ENCODE measurements at regions not wholly inside any gene's neighbourhood (a gene's known extent, or its start where the extent isn't known, plus 50 kb on each side); places are given as distances from the start of the nearest gene placed in this dataset.

DNA sequence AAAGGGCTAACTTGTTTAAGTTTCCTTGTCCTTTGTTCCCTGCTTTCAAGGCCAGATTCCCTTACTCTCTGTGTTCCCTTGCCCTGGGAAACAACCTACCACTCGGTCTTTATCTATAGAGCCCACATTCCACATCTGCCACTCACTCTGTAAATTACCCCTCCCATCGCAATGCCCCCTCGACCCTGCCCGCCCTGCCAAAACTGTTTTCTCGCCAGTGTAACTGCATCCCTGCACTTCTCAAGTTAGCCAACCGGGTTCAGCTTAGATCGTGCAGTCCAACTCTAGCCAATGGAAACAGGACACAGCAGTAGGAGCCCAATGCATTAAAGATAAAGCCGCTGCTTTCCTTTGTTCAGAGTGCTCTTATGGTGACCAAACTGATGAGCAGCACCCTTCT is 263.6 kb downstream of the TBL1XR1 start:
- no peak for DNase-seq (ENCODE audit: extremely low read depth, low read depth)

DNA sequence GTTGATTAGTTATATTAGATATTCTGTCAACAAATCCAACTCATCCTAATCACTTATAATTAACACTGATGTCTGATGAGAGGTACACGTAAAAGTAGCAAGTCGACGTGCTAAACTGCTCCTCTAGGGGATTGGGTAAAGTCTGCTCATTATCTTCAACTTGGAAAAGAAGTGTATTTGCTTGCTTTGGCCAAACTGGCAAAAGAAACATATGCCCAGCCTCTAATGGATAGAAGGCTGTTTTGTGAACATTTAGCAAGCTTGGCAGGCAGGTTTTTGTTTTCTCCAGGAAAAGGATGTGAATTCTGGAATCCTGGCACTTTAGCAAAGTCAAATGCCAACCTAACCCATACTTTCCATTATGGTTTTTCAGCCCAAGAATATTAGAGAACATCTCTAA is 264.8 kb downstream of the TBL1XR1 start:
- no peak for DNase-seq (ENCODE audit: extremely low read depth, low read depth)

DNA sequence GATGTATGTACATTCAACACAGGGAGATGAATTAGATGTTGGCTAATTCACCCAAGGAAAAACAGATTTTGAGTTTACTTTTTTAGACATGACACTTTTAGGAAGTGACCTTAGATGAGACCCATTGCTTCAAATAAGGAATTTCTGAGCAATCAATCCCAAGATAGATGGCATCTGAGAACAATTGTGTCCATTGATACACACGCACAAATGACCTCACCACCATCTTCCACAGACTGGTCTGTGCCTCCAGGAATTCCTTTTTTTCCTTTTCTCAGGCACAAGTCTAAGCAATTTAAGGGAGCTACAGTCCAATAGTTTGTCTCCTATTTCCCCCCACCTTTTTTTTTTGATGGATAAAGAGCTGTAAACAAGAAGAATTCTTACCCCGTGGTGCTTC is 265.3 kb downstream of the TBL1XR1 start:
- no peak for DNase-seq (ENCODE audit: extremely low read depth, low read depth)

DNA sequence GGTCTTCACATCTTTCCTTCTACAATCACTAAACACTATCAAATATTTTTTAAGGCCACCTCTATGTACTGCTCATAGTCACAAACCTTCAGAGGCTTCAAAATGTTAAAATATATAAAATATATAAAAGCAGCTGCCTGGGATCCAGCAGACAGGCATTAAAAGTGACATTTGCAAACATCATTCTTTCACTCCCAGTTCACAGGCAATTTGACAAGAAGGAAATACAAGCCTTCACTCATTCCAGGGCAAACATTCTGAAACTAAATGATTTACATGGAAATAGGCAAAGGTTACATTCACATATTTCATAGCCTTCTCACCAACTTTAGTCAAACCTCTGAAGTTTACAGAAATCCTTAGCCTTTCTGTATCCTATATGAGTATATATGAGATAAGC is 266.3 kb downstream of the TBL1XR1 start:
- no peak for DNase-seq (ENCODE audit: extremely low read depth, low read depth)

DNA sequence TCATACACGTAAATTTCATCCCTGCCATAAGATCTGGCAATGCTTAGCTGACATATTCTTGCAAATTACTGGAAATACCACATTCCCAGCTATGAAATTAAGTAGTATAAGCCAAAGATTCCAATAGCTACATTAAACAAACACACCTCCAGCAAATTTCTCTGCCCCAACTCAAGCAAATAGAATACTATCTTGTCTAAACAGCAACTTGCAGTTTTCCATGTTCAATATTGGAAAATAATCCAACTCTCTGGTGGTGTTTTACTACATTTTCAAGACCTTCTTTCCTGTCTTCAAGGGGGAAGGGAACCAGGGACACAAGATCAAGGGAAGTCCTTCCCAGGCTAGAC is 268.7 kb downstream of the TBL1XR1 start:
- no peak for DNase-seq (ENCODE audit: extremely low read depth, low read depth)

DNA sequence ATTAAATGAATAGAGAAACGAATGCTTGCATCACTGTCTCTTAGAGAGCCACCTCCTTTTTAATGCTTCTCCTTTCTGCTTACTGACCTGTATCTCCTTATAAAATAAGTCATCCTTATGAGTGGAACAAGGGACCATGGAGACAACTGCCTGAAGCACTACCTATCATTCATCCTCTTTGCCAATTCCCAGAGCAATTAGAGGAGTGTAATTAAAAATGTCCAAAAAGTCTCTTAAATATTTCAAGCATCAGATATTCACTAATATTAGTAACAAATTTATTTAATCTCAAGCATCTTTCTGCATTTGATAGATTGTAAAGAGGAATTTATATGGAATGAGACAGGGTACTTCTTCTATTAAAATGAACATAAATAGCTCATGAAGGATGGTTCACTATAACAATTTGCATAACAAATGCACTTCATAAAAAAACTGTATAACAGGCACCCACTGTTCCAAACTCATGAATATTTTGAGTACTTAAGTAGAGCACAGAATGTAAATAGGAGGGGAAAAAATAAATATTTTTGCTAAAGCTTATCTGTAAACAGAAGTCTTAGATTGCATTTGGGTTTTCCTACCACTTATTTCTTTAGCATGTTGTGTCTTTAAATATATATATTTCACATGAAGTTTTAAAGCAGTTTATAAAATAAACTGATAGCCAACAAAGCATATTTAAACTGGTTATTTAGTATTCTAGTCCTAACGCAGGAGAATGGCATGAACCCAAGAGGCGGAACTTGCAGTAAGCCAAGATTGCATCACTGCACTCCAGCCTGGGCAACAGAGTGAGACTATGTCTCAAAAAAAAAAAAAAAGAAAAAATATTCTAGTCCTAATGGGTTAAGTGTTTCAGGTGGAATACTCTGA is 269.3 kb downstream of the TBL1XR1 start:
- DNase-seq (ENCODE audit: extremely low read depth, low read depth), result no peak

DNA sequence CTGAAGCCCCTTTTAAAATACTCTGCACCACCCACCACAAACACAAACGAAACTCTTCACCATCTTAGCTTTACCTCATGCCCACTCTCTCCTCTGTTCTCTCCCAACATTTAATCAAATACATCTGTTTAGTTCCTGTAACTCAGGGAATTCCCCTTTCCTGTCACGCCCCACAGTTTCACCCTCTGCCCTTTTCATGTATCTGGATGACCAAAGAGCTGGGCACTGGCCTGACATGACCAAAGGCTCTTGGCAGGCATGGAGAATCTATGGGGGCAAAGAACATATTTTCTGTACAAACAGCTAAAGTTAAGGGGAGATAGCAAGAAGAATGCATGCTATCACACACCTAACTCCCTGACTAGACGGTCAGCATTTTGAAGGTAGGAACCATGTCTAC is 270.0 kb downstream of the TBL1XR1 start:
- DNase-seq (ENCODE audit: extremely low read depth, low read depth), result no peak

DNA sequence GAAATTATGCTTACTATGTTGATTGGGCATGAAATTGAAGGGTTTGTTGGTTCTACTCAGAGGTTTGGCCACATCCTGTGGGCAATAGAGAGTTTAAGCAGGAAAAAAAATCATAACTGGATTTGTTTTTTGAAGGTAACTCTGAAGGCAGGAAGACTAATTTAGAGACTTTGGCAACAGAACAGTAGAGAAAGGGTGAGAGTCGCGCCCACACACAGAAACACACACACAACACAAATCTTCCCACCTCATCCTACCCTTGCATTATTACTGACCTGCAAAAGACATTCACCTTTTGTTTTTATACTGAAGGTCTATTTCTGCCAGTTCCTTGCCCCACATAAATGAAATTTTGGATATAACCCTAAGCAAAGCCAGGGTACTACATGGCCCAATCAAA is 270.6 kb downstream of the TBL1XR1 start:
- DNase-seq (ENCODE audit: extremely low read depth, low read depth), result no peak

DNA sequence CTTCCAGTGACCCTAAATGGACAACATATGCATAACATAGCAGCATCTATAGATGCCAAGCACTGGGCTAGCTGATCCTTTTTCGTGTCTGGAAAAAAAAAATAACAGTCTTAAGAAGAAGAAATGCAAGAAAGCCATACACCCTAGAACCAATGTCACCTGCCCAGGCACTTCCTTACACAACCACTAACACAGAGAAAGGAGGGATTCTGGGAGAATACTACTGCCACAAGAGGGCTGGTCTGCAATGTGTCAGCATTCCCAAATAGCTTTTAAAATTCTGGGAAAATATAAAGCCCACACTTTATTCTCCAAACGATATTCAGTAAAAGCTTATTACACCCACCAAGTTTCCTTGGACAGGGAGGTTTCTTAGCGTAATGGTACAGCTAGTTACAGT is 271.2 kb downstream of the TBL1XR1 start:
- no peak for DNase-seq (ENCODE audit: extremely low read depth, low read depth)

DNA sequence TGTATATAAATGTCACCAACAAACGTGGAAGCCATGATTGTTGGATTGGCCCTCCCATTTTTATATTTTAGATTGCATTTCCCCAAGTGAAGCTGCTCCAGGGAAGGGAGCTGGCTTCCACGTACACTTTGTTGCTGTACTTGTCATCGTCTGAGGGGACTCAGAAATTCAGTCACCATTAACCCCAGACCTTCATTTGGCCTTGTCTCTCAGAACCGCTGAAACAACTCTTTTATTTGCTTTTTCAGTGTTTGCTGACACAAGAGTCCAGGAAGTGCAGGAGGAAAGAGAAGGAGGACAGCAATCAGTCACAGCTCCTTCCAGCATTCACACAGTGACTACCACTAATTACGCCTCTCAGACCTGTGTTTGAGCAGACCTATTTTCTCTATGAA is 276.5 kb downstream of the TBL1XR1 start:
- DNase-seq (ENCODE audit: extremely low read depth, low read depth), result no peak

DNA sequence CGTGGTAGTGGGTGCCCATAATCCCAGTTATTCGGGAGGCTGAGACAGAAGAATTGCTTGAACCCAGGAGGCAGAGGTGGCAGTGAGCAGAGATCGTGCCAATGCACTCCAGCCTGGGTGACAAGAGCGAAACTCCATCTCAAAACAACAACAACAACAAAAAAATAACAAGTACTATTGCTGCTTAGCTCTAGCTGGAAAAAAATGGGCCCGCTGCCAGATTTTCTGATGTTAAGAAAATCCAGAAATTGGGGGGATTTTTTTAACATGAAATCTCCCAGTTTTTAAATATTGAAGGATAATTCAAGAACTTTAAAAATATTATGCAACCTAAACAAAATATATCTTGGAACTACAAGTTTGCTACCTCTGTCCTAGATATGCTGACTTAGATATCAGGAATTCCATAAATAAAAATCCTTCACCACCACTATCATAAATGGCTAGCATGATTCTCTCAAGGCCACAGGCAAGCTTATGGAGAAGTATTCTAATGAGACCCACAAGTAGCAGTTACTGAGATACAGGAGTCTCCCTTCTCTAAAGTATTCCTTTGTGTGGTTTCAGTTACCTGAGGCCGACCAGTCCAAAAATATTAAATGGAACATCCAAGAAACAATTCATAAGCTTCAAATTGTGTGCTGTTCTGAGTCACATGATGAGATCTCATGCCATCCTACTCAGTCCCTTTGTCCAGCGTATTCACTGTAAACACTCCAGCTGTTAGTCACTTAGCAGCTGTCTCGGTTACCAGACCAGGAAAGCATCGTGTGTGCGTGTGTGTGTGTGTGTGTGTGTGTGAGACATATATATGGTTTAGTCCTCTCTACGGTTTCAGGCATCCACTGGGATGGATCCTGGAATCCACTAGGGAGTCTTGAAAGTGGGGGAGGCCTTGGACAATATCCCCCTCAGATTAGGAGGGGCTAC is 277.2 kb downstream of the TBL1XR1 start:
- DNase-seq (ENCODE audit: extremely low read depth, low read depth), result no peak

DNA sequence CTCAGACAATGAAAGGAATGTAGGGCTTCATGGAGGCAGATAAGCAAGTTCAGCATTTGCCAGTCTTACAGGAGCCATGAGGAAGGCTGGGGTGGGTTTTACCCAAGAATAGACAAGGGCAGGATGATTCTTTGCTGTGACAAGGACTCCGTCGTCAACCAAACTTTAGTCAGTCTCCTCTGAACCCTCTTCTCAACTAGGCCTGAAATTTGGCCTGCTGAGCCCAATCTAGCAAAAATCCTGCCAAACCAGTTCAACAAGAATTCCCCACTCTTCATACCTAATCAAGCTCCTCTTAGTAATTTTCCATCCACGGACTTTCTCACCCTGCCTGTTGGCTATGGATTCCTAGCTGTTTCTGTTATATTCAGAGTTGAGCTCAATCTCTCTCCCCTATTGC is 280.5 kb downstream of the TBL1XR1 start:
- no peak for DNase-seq (ENCODE audit: extremely low read depth, low read depth)

DNA sequence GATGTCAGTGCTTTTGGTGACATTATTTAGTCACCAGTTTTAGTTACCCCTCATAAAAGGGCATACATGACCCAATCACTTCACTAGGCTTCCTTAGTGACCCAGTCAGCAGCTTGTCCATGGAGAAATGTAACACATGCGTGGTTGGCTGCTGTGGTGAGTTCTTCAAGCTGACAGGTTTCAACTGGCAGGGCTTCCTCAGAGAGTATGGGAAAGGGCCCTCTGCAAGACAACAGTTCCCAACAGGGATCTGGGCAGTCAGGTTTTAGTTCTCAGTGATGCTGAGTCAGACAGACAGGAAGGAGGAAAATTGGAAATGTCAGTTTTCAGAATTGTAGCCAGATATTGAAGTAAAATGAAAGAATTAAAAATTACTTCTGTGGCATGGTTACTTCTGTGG is 282.5 kb downstream of the TBL1XR1 start:
- DNase-seq (ENCODE audit: extremely low read depth, low read depth), result no peak

DNA sequence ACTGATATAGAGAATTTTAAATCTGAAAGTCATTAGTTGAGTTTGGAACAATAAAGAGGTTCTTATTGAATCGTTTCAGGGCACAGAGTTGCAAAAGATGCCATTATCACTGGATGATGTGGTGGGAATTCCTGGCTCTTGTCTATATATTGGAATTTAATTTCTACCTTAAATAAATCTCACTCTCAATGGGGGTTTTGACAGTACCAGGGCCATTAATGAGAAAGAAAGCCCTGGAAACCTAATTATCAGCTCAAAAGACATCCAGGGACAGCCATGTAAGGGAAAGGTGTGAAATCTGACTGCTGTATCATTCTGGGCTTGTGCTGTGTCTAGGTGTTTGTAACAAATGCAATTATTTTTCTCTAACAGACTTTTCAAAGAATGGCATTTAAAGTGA is 285.7 kb downstream of the TBL1XR1 start:
- no peak for DNase-seq (ENCODE audit: extremely low read depth, low read depth)

DNA sequence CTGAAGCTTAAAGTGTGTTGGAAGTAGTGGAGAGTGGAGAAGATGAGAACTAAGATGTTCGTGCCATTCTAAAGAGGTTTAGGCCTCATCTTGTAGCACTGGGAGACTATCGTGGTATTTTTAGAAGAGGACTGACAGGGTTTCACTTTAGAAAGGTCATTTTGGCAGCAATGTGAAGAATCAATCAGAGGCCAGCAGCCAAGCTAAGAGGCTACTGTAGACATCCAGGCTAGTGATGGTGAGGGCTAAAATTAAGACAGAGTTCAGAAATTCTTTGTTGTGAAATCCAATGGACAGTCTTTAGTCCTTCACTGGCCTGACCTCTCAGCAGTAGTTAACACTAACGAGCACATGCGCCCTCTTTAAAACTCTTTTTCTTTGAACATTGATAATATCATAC is 288.2 kb downstream of the TBL1XR1 start:
- DNase-seq (ENCODE audit: extremely low read depth, low read depth), result no peak

DNA sequence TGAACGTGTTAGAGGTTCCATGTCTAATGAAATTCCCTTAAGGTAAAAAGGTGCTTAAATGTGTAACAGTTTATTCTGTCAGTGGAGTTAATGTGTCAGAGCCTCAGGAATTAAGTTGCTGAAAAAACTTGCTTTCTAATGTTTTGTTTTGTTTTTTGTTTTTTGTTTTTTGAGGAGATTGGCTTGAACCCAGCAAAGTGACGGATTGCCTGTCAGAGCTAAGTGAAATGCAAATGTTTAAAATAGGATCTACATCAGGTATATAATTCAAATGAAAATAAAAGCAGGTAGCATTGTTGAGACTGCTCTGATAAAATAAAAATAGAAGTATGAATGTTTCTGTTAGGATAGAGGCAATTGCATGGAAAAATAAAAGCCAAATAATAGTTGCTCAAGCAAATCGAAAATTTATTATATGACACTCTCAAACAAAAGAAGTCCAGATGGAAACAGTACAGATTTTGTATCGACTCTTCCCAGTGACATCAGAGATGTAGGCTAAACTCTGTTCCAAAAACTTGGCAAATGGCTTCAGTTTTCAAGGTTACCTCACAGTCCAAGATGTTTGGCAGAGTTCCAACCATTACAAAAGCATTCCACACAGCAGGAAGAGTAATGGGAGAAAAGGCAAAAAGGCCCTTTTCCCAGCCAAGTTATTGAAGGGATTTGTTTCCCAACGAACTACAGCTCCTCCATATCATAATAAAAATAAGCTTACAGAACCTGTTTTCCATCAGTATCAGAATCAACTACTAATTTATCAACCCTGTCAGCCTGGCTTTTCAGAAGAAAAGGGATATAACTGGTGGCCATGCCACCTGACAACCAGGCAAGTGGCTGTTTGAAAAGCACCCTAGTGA is 291.0 kb downstream of the TBL1XR1 start:
- DNase-seq (ENCODE audit: extremely low read depth, low read depth), result no peak

DNA sequence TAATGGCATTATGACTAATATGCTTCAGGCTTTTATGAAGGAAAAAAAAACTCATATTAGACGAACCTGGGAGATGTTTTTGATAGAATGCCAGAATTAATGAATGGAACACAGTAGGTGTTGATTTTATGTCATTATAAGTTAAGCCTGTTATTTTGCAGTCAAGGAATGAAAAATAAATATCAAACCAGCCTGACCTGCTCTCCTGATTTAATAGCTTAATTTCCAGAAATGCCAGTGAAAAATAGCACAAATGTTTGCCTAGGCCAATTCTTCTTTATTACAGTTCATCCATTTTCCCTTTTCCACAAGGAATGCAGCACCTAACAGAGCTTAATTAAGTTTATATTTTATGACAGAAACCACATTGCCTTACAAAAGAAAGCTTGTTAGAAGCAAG is 292.0 kb downstream of the TBL1XR1 start:
- no peak for DNase-seq (ENCODE audit: extremely low read depth, low read depth)

DNA sequence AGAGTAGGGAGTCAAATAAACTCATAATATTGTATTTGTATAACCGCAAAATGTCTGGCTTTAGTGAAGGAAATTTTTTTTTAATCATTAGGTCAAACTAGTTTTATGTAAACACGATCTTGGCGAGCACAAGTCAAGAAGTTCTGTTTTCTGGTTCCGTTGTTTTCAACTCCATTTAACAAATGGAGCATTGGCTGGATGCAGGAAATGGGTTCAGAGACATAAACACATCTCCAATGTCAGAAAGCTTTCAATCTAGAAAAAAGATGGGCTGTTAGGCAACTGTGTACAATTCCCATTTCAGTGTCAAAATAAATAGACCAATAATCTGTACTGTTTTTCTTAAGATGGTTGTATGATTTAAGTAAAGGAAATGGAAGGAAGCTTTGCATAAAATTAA is 292.8 kb downstream of the TBL1XR1 start:
- DNase-seq (ENCODE audit: extremely low read depth, low read depth), result no peak

DNA sequence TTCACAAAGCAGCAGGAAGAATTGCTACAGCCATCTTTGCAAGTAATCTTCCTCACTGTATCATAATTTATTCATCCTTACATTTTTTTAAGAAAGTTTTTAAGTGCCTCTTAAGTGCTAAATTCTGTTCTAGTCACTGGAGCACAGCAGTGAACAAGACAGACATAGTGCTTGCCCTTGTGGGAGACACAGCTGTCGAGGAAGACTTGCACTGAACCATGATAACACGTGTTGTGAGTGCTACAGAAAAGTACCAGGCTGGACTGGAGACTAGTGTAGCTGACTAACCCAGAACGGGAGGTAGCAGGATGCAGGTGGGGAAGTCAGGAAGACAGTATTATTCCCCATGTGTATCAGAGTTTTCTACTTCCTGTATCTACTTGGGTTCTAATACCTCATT is 300.6 kb downstream of the TBL1XR1 start:
- DNase-seq (ENCODE audit: extremely low read depth, low read depth), result no peak

DNA sequence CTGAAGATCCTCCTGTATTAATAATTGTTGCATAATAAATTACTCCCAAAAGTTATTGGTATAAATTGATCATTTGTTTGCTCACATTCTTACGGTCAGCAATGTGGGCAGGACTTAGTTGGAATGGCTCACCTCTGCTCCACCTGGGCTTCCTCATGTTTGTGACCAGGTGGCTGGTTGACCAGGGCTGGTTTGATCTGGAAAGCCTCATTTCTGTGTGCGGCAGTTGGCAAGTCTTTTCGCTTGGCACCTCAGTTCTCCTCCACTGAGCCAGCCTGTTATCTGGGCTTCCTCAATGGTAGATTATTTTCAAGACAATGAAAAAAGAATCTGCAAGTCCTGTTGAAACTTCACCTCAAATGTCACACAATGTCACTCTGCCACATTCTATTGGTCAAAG is 301.1 kb downstream of the TBL1XR1 start:
- no peak for DNase-seq (ENCODE audit: extremely low read depth, low read depth)

DNA sequence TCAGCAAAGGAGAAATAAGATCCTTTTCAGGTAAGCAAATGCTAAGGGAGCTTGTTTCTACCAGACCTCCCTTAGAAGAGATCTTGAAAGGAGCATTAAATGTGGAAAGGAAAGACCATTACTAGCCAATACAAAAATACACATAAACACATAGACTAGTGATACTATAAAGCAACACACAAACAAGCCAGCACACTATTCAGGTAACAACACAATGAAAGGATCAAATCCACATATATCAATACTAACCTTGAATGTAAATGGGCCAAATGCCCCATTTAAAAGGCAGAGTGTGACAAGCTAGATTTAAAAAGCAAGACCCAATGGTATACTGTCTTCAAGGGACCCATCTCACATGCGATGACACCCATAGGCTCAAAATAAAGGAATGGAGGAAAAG is 317.6 kb downstream of the TBL1XR1 start:
- DNase-seq (ENCODE audit: extremely low read depth, low read depth), result no peak
